ENCODE measurements at regions not wholly inside any gene's neighbourhood (a gene's known extent, or its start where the extent isn't known, plus 50 kb on each side); places are given as distances from the start of the nearest gene placed in this dataset.
A peak's percentile ranks its signal among the peaks of the same experiment; 100 is the strongest.
"Not testable (repeated sequence)": the region's sequence is repeated elsewhere in the genome, so short reads cannot be mapped to it uniquely, and the experiment has no call there.

DNA sequence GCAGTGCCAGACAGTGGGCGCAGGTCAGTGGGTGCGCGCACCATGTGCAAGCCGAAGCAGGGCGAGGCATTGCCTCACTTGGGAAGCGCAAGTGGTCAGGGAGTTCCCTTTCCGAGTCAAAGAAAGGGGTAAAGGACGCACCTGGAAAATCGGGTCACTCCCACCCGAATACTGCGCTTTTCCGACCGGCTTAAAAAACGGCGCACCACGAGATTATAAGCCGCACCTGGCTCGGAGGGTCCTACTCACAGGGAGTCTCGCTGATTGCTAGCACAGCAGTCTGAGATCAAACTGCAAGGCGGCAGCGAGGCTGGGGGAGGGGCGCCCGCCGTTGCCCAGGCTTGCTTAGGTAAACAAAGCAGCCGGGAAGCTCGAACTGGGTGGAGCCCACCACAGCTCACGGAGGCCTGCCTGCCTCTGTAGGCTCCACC lies 77.9 kb downstream of the NR4A2 start:
- not testable (repeated sequence) for DNase-seq (ENCODE audit: low read depth)
- H3K4me3 ChIP-seq (ENCODE audit: low read length): peak overlapping the region; percentile 11

DNA sequence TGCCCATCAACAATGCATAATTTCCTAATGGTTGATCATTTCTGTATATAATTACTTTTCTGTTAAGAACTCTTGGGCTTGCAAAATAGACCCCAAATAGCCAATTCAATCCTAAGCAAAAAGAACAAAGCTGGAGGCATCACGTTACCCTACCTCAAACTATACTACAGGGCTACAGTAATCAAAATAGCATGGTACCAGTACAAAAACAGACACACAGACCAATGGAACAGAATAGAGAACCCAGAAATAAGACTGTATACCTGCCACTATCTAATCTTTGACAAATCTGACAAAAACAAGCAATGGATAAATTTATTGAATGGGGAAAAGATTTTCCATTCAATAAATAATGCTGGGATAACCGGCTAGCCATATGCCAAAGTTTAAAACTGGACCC lies 78.8 kb downstream of the NR4A2 start:
- TF ChIP-seq, protein P1, sequence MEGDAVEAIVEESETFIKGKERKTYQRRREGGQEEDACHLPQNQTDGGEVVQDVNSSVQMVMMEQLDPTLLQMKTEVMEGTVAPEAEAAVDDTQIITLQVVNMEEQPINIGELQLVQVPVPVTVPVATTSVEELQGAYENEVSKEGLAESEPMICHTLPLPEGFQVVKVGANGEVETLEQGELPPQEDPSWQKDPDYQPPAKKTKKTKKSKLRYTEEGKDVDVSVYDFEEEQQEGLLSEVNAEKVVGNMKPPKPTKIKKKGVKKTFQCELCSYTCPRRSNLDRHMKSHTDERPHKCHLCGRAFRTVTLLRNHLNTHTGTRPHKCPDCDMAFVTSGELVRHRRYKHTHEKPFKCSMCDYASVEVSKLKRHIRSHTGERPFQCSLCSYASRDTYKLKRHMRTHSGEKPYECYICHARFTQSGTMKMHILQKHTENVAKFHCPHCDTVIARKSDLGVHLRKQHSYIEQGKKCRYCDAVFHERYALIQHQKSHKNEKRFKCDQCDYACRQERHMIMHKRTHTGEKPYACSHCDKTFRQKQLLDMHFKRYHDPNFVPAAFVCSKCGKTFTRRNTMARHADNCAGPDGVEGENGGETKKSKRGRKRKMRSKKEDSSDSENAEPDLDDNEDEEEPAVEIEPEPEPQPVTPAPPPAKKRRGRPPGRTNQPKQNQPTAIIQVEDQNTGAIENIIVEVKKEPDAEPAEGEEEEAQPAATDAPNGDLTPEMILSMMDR (IDR thresholded peaks at IDR 0.05; ENCODE audit: insufficient read depth, low read depth, low read length, missing control alignments): no peak
- no peak for DNase-seq (ENCODE audit: low read depth)
- peak overlapping the region; percentile 9 for H3K4me3 ChIP-seq (ENCODE audit: low read length)

DNA sequence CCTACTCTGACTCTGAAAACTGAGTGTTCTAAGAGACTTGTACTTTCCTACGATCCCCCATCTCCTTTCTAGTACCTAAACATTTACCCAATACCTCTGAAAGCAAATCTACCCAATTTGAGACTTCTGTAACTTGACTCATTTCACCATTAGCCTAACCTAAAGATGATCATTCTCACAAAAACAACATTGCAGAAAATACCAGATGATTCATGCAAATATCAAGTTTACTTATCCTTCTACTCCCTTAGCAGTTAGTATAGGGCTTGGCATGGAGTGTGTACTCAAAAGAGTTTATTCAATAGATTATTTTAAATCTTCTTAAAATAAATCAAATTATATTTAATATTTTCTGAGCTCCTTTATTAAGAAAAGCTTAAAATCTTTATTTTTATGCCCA lies 89.6 kb downstream of the NR4A2 start:
- TF ChIP-seq, protein P1 (IDR thresholded peaks at IDR 0.05; ENCODE audit: insufficient read depth, low read depth, low read length, missing control alignments): no peak
- H3K4me3 ChIP-seq (ENCODE audit: low read length): no peak overlapping the region
- DNase-seq (ENCODE audit: low read depth): peak; percentile 41

DNA sequence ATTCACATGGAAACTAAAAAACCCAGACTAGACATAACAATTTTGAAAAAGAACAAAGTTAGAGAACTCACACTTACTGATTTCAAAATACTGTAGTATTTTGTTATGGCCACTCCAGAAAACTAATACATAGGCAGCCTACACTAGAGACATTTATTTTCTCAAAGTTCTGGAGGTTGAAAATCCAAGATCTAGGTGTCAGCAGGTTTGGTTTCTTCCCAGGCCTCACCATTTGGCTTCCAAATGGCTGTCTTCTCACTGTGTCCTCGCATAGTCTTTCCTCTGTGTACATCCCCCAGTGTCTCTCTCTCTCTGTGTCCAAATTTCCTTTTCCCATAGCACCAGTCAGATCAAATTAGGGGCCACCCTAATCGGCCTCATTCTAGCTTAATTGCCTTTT lies 95.0 kb downstream of the NR4A2 start:
- DNase-seq (ENCODE audit: low read depth): no peak
- no peak overlapping the region for H3K4me3 ChIP-seq (ENCODE audit: low read length)
- TF ChIP-seq, protein P1 (IDR thresholded peaks at IDR 0.05; ENCODE audit: insufficient read depth, low read depth, low read length, missing control alignments): no peak

DNA sequence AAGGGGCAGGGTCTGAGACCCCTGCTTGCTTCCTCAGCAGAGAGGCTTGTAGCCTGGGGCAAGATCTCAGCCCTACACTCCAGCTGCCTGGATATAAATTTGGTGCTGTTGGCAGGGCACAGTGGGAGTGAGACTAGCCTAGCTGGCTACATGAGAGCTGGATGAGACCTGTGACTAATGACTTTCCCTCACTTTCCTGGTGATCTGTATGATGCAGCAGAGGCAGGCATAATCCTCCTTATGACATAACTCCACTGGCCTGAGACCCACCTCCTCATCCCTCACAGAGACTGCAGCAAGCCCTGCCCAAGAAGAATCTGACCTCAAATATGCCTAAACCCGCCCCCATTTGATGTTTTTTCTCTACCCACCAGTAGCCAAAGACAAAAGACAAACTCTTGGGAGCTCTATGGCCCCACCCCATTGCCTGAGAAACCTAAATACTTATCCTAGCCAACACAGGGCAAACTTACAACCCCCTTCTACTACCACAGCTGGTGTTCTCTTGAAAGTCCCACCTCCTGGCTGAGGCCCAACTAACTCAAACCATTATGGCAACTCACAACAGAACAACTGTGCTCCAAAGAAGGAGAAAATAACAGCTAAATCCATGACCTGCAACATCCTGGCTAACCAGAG lies 102.7 kb downstream of the NR4A2 start:
- peak; percentile 53 for DNase-seq (ENCODE audit: low read depth)
- no peak overlapping the region for H3K4me3 ChIP-seq (ENCODE audit: low read length)
- TF ChIP-seq, protein P1 (IDR thresholded peaks at IDR 0.05; ENCODE audit: insufficient read depth, low read depth, low read length, missing control alignments): no peak

DNA sequence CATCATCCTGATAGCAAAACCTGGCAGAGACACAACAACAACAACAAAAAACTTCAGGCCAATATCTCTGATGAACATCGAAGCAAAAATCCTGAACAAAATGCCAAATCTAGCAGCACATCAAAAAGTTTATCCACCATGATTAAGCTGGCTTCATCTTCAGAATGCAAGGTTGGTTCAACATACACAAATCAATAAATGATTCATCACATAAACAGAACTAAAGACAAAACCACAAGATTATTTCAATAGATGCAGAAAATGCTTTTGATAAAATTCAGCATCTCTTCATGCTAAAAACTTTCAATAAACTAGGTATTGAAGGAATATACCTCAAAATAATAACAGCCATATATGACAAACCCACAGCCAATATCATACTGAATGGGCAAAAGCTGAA lies 109.2 kb downstream of the NR4A2 start:
- not testable (repeated sequence) for H3K4me3 ChIP-seq (ENCODE audit: low read length); DNase-seq (ENCODE audit: low read depth)

DNA sequence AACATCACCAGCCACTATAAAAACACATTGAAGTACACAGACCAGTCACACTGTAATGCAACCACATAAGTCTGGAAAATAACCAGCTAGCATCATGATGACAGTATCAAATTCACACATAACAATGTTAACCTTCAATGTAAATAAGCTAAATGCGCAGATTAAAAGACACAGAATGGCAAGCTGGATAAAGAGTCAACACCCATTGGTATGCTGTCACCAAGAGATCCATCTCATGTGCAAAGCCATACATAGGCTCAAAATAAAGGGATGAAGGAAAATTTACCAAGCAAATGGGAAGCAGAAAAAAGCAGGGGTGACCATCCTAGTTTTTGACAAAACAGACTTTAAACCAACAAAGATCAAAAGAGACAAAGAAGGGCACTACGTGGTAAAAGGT lies 110.8 kb downstream of the NR4A2 start:
- no peak for DNase-seq (ENCODE audit: low read depth)
- H3K4me3 ChIP-seq (ENCODE audit: low read length): no peak overlapping the region
- TF ChIP-seq, protein P1 (IDR thresholded peaks at IDR 0.05; ENCODE audit: insufficient read depth, low read depth, low read length, missing control alignments): no peak

DNA sequence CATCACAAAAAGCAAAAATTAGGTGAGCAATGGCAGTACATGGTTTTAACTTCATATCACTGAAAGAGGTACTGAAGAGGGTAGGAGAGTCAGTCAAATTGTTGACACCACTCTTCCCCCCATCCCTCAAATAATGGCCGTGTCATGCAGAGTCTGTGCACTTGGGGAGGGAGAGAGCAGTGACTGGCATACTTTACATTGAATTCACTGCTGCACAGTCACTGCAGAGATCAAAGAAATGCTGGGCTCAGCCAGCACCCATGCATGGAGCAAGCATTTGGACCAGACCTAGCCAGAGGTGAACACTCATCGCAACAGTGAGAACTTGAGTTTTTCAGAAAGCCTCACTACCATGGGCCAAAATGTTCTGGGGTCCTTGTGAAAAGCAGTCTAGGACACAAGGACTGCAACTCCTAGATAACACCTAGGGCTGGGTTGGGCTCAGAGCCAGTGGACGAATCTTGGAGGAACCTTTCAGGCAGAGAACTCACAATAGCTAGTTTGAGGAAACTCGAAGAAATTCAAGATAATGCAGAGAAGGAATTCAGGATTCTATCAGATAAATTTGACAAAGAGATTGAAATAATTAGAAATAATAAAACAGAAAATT lies 112.9 kb downstream of the NR4A2 start:
- no peak for DNase-seq (ENCODE audit: low read depth)
- TF ChIP-seq, protein P1 (IDR thresholded peaks at IDR 0.05; ENCODE audit: insufficient read depth, low read depth, low read length, missing control alignments): no peak
- no peak overlapping the region for H3K4me3 ChIP-seq (ENCODE audit: low read length)
